ENCODE measurements at regions not wholly inside any gene's neighbourhood (a gene's known extent, or its start where the extent isn't known, plus 50 kb on each side); places are given as distances from the start of the nearest gene placed in this dataset.

- TF ChIP-seq CTCF (IDR thresholded peaks at IDR 0.05; ENCODE audit: low read length) (no peak), EZH2phosphoT487 (IDR thresholded peaks at IDR 0.05; ENCODE audit: low read length) (no peak)
Measured at GRCh38 chr18:10064267-10064666, 150.5 kb downstream of the VAPA start.

Measured in MM.1S (cell line).